B cell (primary cell): ENCODE measurements at regions not wholly inside any gene's neighbourhood (a gene's known extent, or its start where the extent isn't known, plus 50 kb on each side); places are given as distances from the start of the nearest gene placed in this dataset.

Experiments
- CTCF ChIP-seq: fragments of 200-600 bp; IDR thresholded peaks from one replicate; pipeline ENCODE4 v1.8.0; 2022; ENCODE audit warnings: antibody characterized with exemption, mild to moderate bottlenecking
- EZH2 ChIP-seq: IDR thresholded peaks from 2 replicates; pipeline ENCODE4 v1.6.1; 2012; ENCODE audit warnings: borderline replicate concordance, low read depth, mild to moderate bottlenecking, moderate library complexity, low read length; ENCODE audit not compliant: insufficient read depth, poor library complexity, severe bottlenecking

- no peak for TF ChIP-seq CTCF
- no peak for TF ChIP-seq EZH2
These were observed 210.4 kb upstream of the ARX start for GRCh38 chrX:25226151-25226550.
